DOHH2 (cell line): ENCODE measurements at regions not wholly inside any gene's neighbourhood (a gene's known extent, or its start where the extent isn't known, plus 50 kb on each side); places are given as distances from the start of the nearest gene placed in this dataset.

Experiments
- H3F3A ChIP-seq: fragments of 200-600 bp; sonication (generic), shearing (Covaris generic); 2 replicates; pipeline ENCODE4 v1.6.0; 2016; ENCODE audit warnings: antibody characterized with exemption, mild to moderate bottlenecking; ENCODE audit not compliant: control insufficient read depth, insufficient read depth
- H3K27ac ChIP-seq: fragments of 200-600 bp; sonication (generic); 2 replicates; pipeline ENCODE4 v1.5.1; 2014; ENCODE audit warnings: low read depth, mild to moderate bottlenecking, low read length, moderate library complexity
- H3K27me3 ChIP-seq: fragments of 200-600 bp; sonication (generic); 2 replicates; pipeline ENCODE4 v1.6.1; 2014; ENCODE audit warnings: mild to moderate bottlenecking, low read length, mixed read lengths; ENCODE audit not compliant: control insufficient read depth
- H3K36me3 ChIP-seq: fragments of 200-600 bp; sonication (generic); 2 replicates; pipeline ENCODE4 v1.6.1; 2014; ENCODE audit warnings: mild to moderate bottlenecking, low read length, moderate library complexity, mixed read lengths; ENCODE audit not compliant: control insufficient read depth
- H3K4me1 ChIP-seq: fragments of 200-600 bp; sonication (generic); 2 replicates; pipeline ENCODE4 v1.6.1; 2014; ENCODE audit warnings: mild to moderate bottlenecking, low read length, mixed read lengths; ENCODE audit not compliant: control insufficient read depth
- H3K4me2 ChIP-seq: fragments of 200-600 bp; sonication (generic); 2 replicates; pipeline ENCODE4 v1.6.0; 2014; ENCODE audit warnings: mild to moderate bottlenecking, low read length, moderate library complexity
- H3K4me3 ChIP-seq: fragments of 200-600 bp; sonication (generic); 2 replicates; pipeline ENCODE4 v1.5.1; 2014; ENCODE audit warnings: mild to moderate bottlenecking, low read length, mixed read lengths
- H3K79me2 ChIP-seq: fragments of 200-600 bp; sonication (generic); 2 replicates; pipeline ENCODE4 v1.6.1; 2014; ENCODE audit warnings: mild to moderate bottlenecking, low read length, mixed read lengths; ENCODE audit not compliant: control insufficient read depth
- H3K9me2 ChIP-seq: fragments of 200-600 bp; sonication (generic); replicated peaks from 2 replicates; pipeline ENCODE4 v1.6.1; 2014; ENCODE audit warnings: mild to moderate bottlenecking, low read length, mixed read lengths; ENCODE audit not compliant: control insufficient read depth
- H3K9me3 ChIP-seq: fragments of 200-600 bp; sonication (generic); 2 replicates; pipeline ENCODE4 v1.6.1; 2014; ENCODE audit warnings: antibody characterized with exemption, low read length, mixed read lengths; ENCODE audit not compliant: control insufficient read depth, insufficient read depth
- H4K20me1 ChIP-seq: fragments of 200-600 bp; sonication (generic); 2 replicates; pipeline ENCODE4 v1.6.0; 2014; ENCODE audit warnings: low read depth, mild to moderate bottlenecking, antibody characterized with exemption, low read length, moderate library complexity; ENCODE audit not compliant: control insufficient read depth, insufficient read depth
- CTCF ChIP-seq: fragments of 200-600 bp; sonication (generic); IDR thresholded peaks from one replicate; pipeline ENCODE4 v1.5.1; 2014; ENCODE audit warnings: antibody characterized with exemption, mild to moderate bottlenecking, low read depth, low read length; ENCODE audit not compliant: poor library complexity, severe bottlenecking
- EZH2phosphoT487 ChIP-seq: fragments of 200-600 bp; sonication (generic); IDR thresholded peaks from 2 replicates; pipeline ENCODE4 v1.6.1; 2017; ENCODE audit warnings: borderline replicate concordance, mild to moderate bottlenecking, antibody characterized with exemption, low read length, moderate library complexity, mixed read lengths

GRCh38 chr10:21097926-21098355, 200.8 kb upstream of the NEBL start:
- no peaks in the 10 kb centered on the region for H3K9me3 ChIP-seq
- H3K27me3 ChIP-seq, result no peaks in the 10 kb centered on the region
- H3K9me2 ChIP-seq, result no peaks in the 10 kb centered on the region
- H4K20me1 ChIP-seq, result no peaks in the 10 kb centered on the region
- no peak overlapping the region for H3K4me2 ChIP-seq
- H3K27ac ChIP-seq, result no peak overlapping the region
- H3K36me3 ChIP-seq, result no peaks in the 10 kb centered on the region
- TF ChIP-seq CTCF (no peak), EZH2phosphoT487 (no peak)
- H3K4me1 ChIP-seq, result no peaks in the 10 kb centered on the region
- no peaks in the 10 kb centered on the region for H3K79me2 ChIP-seq
- no peaks in the 10 kb centered on the region for H3F3A ChIP-seq
- no peak overlapping the region for H3K4me3 ChIP-seq

DNA sequence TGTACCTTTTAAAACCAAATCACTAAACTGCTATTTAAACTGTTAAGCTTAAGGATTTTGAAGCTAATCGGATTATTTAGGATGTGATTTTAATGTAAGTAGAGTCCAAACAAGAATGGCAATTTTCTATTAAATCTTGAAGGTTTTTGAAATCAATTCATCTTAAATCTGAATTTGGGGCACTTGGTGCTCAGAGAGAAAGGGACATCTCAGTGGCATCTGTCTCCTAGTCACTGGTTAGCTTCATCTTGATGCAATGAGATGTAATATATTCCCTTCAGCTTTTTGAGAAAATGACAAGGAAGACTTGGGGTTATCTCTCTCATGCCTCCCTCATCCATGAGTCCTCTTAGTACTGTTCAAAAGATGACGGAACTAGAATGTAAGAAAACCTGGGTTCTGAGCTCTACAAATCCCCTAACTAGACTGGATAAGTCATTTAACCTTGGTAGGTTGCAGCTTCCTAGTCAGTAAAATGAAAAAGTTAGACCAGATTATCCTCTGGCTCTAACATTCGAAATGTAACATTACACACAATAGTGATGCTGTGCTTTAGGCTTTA, 198.5 kb upstream of the NEBL start:
- H3K36me3 ChIP-seq, result no peaks in the 10 kb centered on the region
- no peaks in the 10 kb centered on the region for H3F3A ChIP-seq
- no peaks in the 10 kb centered on the region for H4K20me1 ChIP-seq
- TF ChIP-seq EZH2phosphoT487 (no peak), CTCF (no peak)
- H3K27ac ChIP-seq, result no peak overlapping the region
- H3K79me2 ChIP-seq, result no peaks in the 10 kb centered on the region
- no peaks in the 10 kb centered on the region for H3K9me3 ChIP-seq
- H3K4me3 ChIP-seq, result no peak overlapping the region
- no peaks in the 10 kb centered on the region for H3K27me3 ChIP-seq
- H3K4me2 ChIP-seq, result no peak overlapping the region
- H3K4me1 ChIP-seq, result no peaks in the 10 kb centered on the region
- H3K9me2 ChIP-seq, result no peaks in the 10 kb centered on the region

GRCh38 chr10:21095073-21095472, 198.0 kb upstream of the NEBL start:
- no peaks in the 10 kb centered on the region for H3K9me3 ChIP-seq
- H3K36me3 ChIP-seq, result no peaks in the 10 kb centered on the region
- no peaks in the 10 kb centered on the region for H4K20me1 ChIP-seq
- no peaks in the 10 kb centered on the region for H3F3A ChIP-seq
- TF ChIP-seq EZH2phosphoT487 (no peak), CTCF (no peak)
- no peaks in the 10 kb centered on the region for H3K79me2 ChIP-seq
- H3K27me3 ChIP-seq, result no peaks in the 10 kb centered on the region
- no peak overlapping the region for H3K4me2 ChIP-seq
- H3K9me2 ChIP-seq, result no peaks in the 10 kb centered on the region
- H3K4me1 ChIP-seq, result no peaks in the 10 kb centered on the region
- no peak overlapping the region for H3K27ac ChIP-seq
- no peak overlapping the region for H3K4me3 ChIP-seq
